GM23338 (cell line): ENCODE measurements at regions not wholly inside any gene's neighbourhood (a gene's known extent, or its start where the extent isn't known, plus 50 kb on each side); places are given as distances from the start of the nearest gene placed in this dataset.

Experiments used
- CREB1 ChIP-seq: fragments of 250-450 bp; sonication (Bioruptor Pico); IDR thresholded peaks from 2 replicates; pipeline ENCODE4 v1.5.0; 2020; ENCODE audit warnings: low read depth, mild to moderate bottlenecking, moderate library complexity
- CTCF ChIP-seq, 2 experiments: fragments of 200-600 bp in 1 of 2; sonication (generic) in 1 of 2; conservative IDR thresholded peaks; 2 replicates each; pipeline versions ENCODE4 v1.5.1 to v1.6.1; 2016 to 2017; ENCODE audit warnings: antibody characterized with exemption in 2 of 2, low read depth in 2 of 2, mild to moderate bottlenecking in 2 of 2, moderate library complexity in 1 of 2
- EZH2 ChIP-seq: fragments of 200-600 bp; sonication (generic); IDR thresholded peaks from one replicate; pipeline ENCODE4 v1.8.0; 2017; ENCODE audit warnings: antibody characterized with exemption, mild to moderate bottlenecking, low read depth; ENCODE audit not compliant: unreplicated experiment
- EZH2phosphoT487 ChIP-seq: fragments of 200-600 bp; sonication (generic); IDR thresholded peaks from one replicate; pipeline ENCODE4 v1.8.1; 2018; ENCODE audit warnings: antibody characterized with exemption; ENCODE audit not compliant: unreplicated experiment
- JUNB ChIP-seq: IDR thresholded peaks from one replicate; pipeline ENCODE4 v1.6.1; 2016; ENCODE audit warnings: antibody characterized with exemption; ENCODE audit not compliant: unreplicated experiment
- NANOG ChIP-seq: IDR thresholded peaks from 2 replicates; pipeline ENCODE4 v1.6.1; 2016; ENCODE audit warnings: antibody characterized with exemption, borderline replicate concordance
- POLR2AphosphoS5 ChIP-seq: IDR thresholded peaks from 2 replicates; pipeline ENCODE4 v1.6.1; 2016; ENCODE audit warnings: antibody characterized with exemption, low read depth
- ZNF114 ChIP-seq: fragments of 250-450 bp; sonication (Bioruptor Pico); IDR thresholded peaks from 2 replicates; pipeline ENCODE4 v1.5.0; 2020; ENCODE audit warnings: mild to moderate bottlenecking, moderate library complexity
- ZNF331 ChIP-seq: fragments of 250-450 bp; sonication (Bioruptor Pico); IDR thresholded peaks from 2 replicates; pipeline ENCODE4 v1.5.0; 2020; ENCODE audit warnings: low read depth, mild to moderate bottlenecking, moderate library complexity
- TF ChIP-seq, protein P1 (sequence below): IDR thresholded peaks from one replicate; pipeline ENCODE4 v1.6.1; 2018; ENCODE audit warnings: antibody characterized with exemption; ENCODE audit not compliant: unreplicated experiment
- TF ChIP-seq, protein P2 (sequence below): IDR thresholded peaks from 2 replicates; pipeline ENCODE4 v1.6.1; 2016; ENCODE audit warnings: antibody characterized with exemption

GRCh38 chr5:152007653-152008335 is 83.1 kb upstream of the GLRA1 start:
- TF ChIP-seq CTCF (conservative IDR thresholded peaks at IDR 0.05; ENCODE audit: low read depth in 2 of 2) (no peak), EZH2 (no peak), EZH2phosphoT487 (no peak), JUNB (no peak), NANOG (no peak), POLR2AphosphoS5 (no peak), ZNF114 (CRISPR knock-in tag) (no peak), ZNF331 (CRISPR knock-in tag) (no peak), CREB1 (CRISPR knock-in tag) (no peak)
- TF ChIP-seq, protein P1, sequence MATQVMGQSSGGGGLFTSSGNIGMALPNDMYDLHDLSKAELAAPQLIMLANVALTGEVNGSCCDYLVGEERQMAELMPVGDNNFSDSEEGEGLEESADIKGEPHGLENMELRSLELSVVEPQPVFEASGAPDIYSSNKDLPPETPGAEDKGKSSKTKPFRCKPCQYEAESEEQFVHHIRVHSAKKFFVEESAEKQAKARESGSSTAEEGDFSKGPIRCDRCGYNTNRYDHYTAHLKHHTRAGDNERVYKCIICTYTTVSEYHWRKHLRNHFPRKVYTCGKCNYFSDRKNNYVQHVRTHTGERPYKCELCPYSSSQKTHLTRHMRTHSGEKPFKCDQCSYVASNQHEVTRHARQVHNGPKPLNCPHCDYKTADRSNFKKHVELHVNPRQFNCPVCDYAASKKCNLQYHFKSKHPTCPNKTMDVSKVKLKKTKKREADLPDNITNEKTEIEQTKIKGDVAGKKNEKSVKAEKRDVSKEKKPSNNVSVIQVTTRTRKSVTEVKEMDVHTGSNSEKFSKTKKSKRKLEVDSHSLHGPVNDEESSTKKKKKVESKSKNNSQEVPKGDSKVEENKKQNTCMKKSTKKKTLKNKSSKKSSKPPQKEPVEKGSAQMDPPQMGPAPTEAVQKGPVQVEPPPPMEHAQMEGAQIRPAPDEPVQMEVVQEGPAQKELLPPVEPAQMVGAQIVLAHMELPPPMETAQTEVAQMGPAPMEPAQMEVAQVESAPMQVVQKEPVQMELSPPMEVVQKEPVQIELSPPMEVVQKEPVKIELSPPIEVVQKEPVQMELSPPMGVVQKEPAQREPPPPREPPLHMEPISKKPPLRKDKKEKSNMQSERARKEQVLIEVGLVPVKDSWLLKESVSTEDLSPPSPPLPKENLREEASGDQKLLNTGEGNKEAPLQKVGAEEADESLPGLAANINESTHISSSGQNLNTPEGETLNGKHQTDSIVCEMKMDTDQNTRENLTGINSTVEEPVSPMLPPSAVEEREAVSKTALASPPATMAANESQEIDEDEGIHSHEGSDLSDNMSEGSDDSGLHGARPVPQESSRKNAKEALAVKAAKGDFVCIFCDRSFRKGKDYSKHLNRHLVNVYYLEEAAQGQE = no peak
- TF ChIP-seq, protein P2, sequence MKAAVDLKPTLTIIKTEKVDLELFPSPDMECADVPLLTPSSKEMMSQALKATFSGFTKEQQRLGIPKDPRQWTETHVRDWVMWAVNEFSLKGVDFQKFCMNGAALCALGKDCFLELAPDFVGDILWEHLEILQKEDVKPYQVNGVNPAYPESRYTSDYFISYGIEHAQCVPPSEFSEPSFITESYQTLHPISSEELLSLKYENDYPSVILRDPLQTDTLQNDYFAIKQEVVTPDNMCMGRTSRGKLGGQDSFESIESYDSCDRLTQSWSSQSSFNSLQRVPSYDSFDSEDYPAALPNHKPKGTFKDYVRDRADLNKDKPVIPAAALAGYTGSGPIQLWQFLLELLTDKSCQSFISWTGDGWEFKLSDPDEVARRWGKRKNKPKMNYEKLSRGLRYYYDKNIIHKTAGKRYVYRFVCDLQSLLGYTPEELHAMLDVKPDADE = no peak
